ENCODE measurements at regions not wholly inside any gene's neighbourhood (a gene's known extent, or its start where the extent isn't known, plus 50 kb on each side); places are given as distances from the start of the nearest gene placed in this dataset.

GRCh38 chr3:34361921-34362320 lies 563.5 kb downstream of the PDCD6IP start:
- H3K79me2 ChIP-seq (ENCODE audit: low read depth), result no peaks in the 10 kb centered on the region
- H3K4me1 ChIP-seq (replicated peaks; ENCODE audit: insufficient read depth), result no peaks in the 10 kb centered on the region
- DNase-seq, result no peak
- H3K27ac ChIP-seq, result no peak overlapping the region
- H3K4me2 ChIP-seq, result no peak overlapping the region
- intact Hi-C loops (cut with micrococcal nuclease; ENCODE audit: unreplicated experiment), result no loop called here
- no TSS peak for BruUV-seq (replicated peaks)
- ChIA-PET POLR2A (ENCODE audit: unreplicated experiment) (no interaction called here), CTCF (no interaction called here)
- TF ChIP-seq CTCF (conservative IDR thresholded peaks at IDR 0.05) (no peak), EZH2 (IDR thresholded peaks at IDR 0.05; ENCODE audit: low read depth) (no peak)
- no peaks in the 10 kb centered on the region for H3K9me3 ChIP-seq (ENCODE audit: insufficient read depth, low read depth)
- H3K4me3 ChIP-seq, result no peak overlapping the region
- H3K9me2 ChIP-seq (ENCODE audit: insufficient read depth), result no peaks in the 10 kb centered on the region
- no peaks in the 10 kb centered on the region for H3F3A ChIP-seq (ENCODE audit: insufficient read depth, low read depth)
- no peaks in the 10 kb centered on the region for H3K36me3 ChIP-seq (ENCODE audit: low read depth)
- no peak overlapping the region for H2AFZ ChIP-seq
- H3K27me3 ChIP-seq (ENCODE audit: insufficient read depth, low read depth), result no peaks in the 10 kb centered on the region
- H4K20me1 ChIP-seq (ENCODE audit: insufficient read depth), result no peaks in the 10 kb centered on the region

- Histone ChIP-seq H3K27ac (no peak overlapping the region), H3K36me3 (ENCODE audit: low read depth) (no peaks in the 10 kb centered on the region), H3K9me2 (ENCODE audit: insufficient read depth) (no peaks in the 10 kb centered on the region), H3K27me3 (ENCODE audit: insufficient read depth, low read depth) (no peaks in the 10 kb centered on the region), H2AFZ (no peak overlapping the region), H4K20me1 (ENCODE audit: insufficient read depth) (no peaks in the 10 kb centered on the region), H3F3A (ENCODE audit: insufficient read depth, low read depth) (no peaks in the 10 kb centered on the region), H3K4me1 (replicated peaks; ENCODE audit: insufficient read depth) (no peaks in the 10 kb centered on the region), H3K4me3 (no peak overlapping the region), H3K4me2 (no peak overlapping the region), H3K79me2 (ENCODE audit: low read depth) (no peaks in the 10 kb centered on the region), H3K9me3 (ENCODE audit: insufficient read depth, low read depth) (no peaks in the 10 kb centered on the region)
- BruUV-seq (replicated peaks), result no TSS peak
- no peak for DNase-seq
- no peak for TF ChIP-seq CTCF (conservative IDR thresholded peaks at IDR 0.05)
- no peak for TF ChIP-seq EZH2 (IDR thresholded peaks at IDR 0.05; ENCODE audit: low read depth)
- intact Hi-C loops (cut with micrococcal nuclease; ENCODE audit: unreplicated experiment), result no loop called here
- ChIA-PET CTCF (no interaction called here), POLR2A (ENCODE audit: unreplicated experiment) (no interaction called here)
Measured at GRCh38 chr3:34362910-34363309, 564.5 kb downstream of the PDCD6IP start.

- H3K36me3 ChIP-seq (ENCODE audit: low read depth), result no peaks in the 10 kb centered on the region
- H3F3A ChIP-seq (ENCODE audit: insufficient read depth, low read depth), result no peaks in the 10 kb centered on the region
- CTCF ChIA-PET, result no interaction called here
- DNase-seq, result no peak
- H3K27ac ChIP-seq, result no peak overlapping the region
- no peaks in the 10 kb centered on the region for H3K27me3 ChIP-seq (ENCODE audit: insufficient read depth, low read depth)
- H3K4me3 ChIP-seq, result no peak overlapping the region
- no peak overlapping the region for H2AFZ ChIP-seq
- intact Hi-C loops (cut with micrococcal nuclease; ENCODE audit: unreplicated experiment), result no loop called here
- no TSS peak for BruUV-seq (replicated peaks)
- no peaks in the 10 kb centered on the region for H3K9me3 ChIP-seq (ENCODE audit: insufficient read depth, low read depth)
- H3K9me2 ChIP-seq (ENCODE audit: insufficient read depth), result no peaks in the 10 kb centered on the region
- no peaks in the 10 kb centered on the region for H3K4me1 ChIP-seq (replicated peaks; ENCODE audit: insufficient read depth)
- H4K20me1 ChIP-seq (ENCODE audit: insufficient read depth), result no peaks in the 10 kb centered on the region
- TF ChIP-seq CTCF (conservative IDR thresholded peaks at IDR 0.05), result no peak
- no peak for TF ChIP-seq EZH2 (IDR thresholded peaks at IDR 0.05; ENCODE audit: low read depth)
- no peak overlapping the region for H3K4me2 ChIP-seq
- no peaks in the 10 kb centered on the region for H3K79me2 ChIP-seq (ENCODE audit: low read depth)
- POLR2A ChIA-PET (ENCODE audit: unreplicated experiment), result interaction anchor here (0.6 kb wide), 1 partner anchor 308 kb away, joined by 3 read pairs; no protein-coding TSS in a partner anchor
Measured at GRCh38 chr3:34363881-34364280, 565.5 kb downstream of the PDCD6IP start.
